ENCODE measurements at regions not wholly inside any gene's neighbourhood (a gene's known extent, or its start where the extent isn't known, plus 50 kb on each side); places are given as distances from the start of the nearest gene placed in this dataset.
"Not testable (repeated sequence)": the region's sequence is repeated elsewhere in the genome, so short reads cannot be mapped to it uniquely, and the experiment has no call there.

- ATAC-seq, result no peak
- intact Hi-C loops (cut with DNase I), result no loop called here
Observed at GRCh38 chr6:9039258-9039657, 603.9 kb upstream of the SLC35B3 start.

DNA sequence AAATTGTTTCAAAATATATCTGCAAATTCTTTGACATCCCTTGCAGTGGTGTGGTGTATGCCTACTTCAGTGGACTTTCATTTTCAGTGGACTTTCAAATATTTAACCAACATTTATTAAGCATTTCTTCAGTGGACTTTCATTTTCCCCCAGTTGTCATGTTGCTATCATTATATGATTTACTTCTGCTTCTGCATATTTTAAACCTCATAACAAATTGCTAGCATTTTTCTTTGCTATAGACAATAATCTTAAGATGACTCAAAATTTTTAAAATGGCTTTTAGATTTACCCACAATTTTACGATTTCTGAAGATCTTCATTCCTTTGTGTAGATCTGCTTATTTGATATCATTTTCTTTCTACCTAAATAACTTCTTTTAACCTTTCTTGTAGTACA is 592.7 kb upstream of the SLC35B3 start:
- intact Hi-C loops (cut with DNase I), result no loop called here
- ATAC-seq (no peak), DNase-seq (ENCODE audit: missing footprints) (no peak)

More at GRCh38 chr6:9039258-9039657, 603.9 kb upstream of the SLC35B3 start:
- DNase-seq (ENCODE audit: missing footprints), result no peak

GRCh38 chr6:9025796-9026394 is 590.5 kb upstream of the SLC35B3 start:
- DNase-seq (ENCODE audit: missing footprints) (no peak), ATAC-seq (no peak)
- intact Hi-C loops (cut with DNase I), result no loop called here

- DNase-seq (ENCODE audit: missing footprints), result no peak
- no peak for ATAC-seq
- intact Hi-C loops (cut with DNase I), result no loop called here
Observed at GRCh38 chr6:9025228-9025627, 589.9 kb upstream of the SLC35B3 start.

DNA sequence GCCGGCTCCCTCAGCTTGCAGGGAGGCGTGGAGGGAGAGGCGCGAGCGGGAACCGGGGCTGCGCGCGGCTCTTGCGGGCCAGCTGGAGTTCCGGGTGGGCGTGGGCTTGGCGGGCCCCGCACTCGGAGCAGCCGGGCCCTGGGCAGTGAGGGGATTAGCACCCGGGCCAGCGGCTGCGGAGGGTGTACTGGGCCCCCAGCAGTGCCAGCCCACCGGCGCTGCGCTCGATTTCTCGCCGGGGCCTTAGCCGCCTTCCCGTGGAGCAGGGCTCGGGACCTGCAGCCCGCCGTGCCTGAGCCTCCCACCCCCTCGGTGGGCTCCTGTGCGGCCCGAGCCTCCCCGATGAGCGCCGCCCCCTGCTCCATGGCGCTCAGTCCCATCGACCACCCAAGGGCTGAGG is 588.9 kb upstream of the SLC35B3 start:
- ATAC-seq; DNase-seq (ENCODE audit: missing footprints); intact Hi-C loops (cut with DNase I): not testable (repeated sequence)

- DNase-seq (ENCODE audit: missing footprints) (no peak), ATAC-seq (no peak)
- intact Hi-C loops (cut with DNase I), result no loop called here
Observed at GRCh38 chr6:9020001-9020400, 584.7 kb upstream of the SLC35B3 start.

GRCh38 chr6:9009931-9010330 is 574.6 kb upstream of the SLC35B3 start:
- ATAC-seq, result no peak
- intact Hi-C loops (cut with DNase I), result no loop called here
- no peak for DNase-seq (ENCODE audit: missing footprints)

- DNase-seq (ENCODE audit: missing footprints) (no peak), ATAC-seq (no peak)
- intact Hi-C loops (cut with DNase I), result no loop called here
Observed at GRCh38 chr6:9007027-9007426, 571.7 kb upstream of the SLC35B3 start.

GRCh38 chr6:9002833-9003232 is 567.5 kb upstream of the SLC35B3 start:
- intact Hi-C loops (cut with DNase I), result no loop called here
- ATAC-seq, result no peak
- DNase-seq (ENCODE audit: missing footprints), result no peak

DNA sequence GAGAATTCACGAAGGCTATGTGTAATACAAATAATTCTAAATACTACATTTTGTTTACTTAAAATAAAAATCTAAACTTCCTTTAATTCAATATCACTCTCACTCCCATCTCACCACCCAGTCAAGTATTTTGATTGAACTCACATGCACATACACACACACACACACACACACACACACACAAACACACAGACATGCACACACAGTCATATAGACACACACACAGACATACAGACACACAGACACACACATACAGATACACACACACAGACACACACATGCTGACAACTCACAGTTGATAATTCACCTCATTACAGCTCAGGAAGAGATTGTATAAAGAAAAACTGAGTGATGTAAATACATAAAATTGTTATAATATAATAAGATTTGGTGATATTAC is 559.8 kb upstream of the SLC35B3 start:
- intact Hi-C loops (cut with DNase I), result no loop called here
- DNase-seq (ENCODE audit: missing footprints) (no peak), ATAC-seq (no peak)

DNA sequence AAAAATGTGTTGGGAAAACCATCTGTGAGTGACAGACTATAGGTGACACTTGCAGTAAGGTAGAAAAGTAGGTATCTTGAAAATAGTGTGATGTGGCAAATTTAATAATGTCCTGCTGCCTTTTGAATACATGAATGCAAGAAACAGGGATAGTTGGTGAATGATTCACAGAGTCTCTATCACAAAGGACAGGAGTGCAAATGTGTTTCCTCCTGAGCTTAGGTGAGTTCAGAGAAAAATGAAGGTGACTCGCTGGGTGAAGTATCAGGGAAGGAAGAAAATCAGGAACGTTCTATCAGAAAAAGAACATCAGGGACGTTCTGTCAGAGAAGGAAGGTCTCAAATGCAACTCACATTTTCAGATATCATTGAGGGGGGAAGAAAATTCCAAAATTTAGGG is 557.8 kb upstream of the SLC35B3 start:
- intact Hi-C loops (cut with DNase I), result no loop called here
- ATAC-seq (no peak), DNase-seq (ENCODE audit: missing footprints) (no peak)

GRCh38 chr6:8991844-8992243 is 556.5 kb upstream of the SLC35B3 start:
- intact Hi-C loops (cut with DNase I), result no loop called here

DNA sequence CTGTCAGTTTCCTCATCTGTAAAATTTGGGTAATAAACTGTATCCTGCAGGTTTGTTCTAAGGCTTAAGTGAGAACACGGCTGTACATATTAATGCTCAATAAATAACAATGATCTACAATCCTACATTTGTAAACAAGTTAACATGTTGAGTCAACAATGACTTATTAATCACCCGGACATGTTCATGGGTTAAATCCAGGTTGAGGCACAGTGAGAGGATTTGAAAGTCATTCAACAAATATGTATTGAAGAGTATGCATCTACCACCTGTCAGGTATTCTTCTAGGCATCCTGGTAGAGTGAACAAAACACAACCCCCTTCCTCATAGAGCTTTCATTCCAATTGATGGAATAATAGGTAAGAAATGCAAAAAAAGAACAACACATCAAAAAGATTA is 554.7 kb upstream of the SLC35B3 start:
- DNase-seq (ENCODE audit: missing footprints) (no peak), ATAC-seq (no peak)
- intact Hi-C loops (cut with DNase I), result no loop called here

More at GRCh38 chr6:8991844-8992243, 556.5 kb upstream of the SLC35B3 start:
- DNase-seq (ENCODE audit: missing footprints), result no peak
- ATAC-seq, result no peak

- intact Hi-C loops (cut with DNase I), result loop anchor here (10.0 kb wide), 2 partner anchors 278 to 1452 kb away; no protein-coding TSS in a partner anchor
- peak; percentile 77 for DNase-seq (ENCODE audit: missing footprints)
- ATAC-seq, result peak; percentile 67
Observed at GRCh38 chr6:8983202-8983688, 547.9 kb upstream of the SLC35B3 start.

GRCh38 chr6:8982668-8983067 is 547.3 kb upstream of the SLC35B3 start:
- ATAC-seq (no peak), DNase-seq (ENCODE audit: missing footprints) (no peak)
- intact Hi-C loops (cut with DNase I), result loop anchor here (10.0 kb wide), 2 partner anchors 278 to 1452 kb away; no protein-coding TSS in a partner anchor

- ATAC-seq, result no peak
- DNase-seq (ENCODE audit: missing footprints), result no peak
- intact Hi-C loops (cut with DNase I), result no loop called here
Observed at GRCh38 chr6:8973395-8973794, 538.0 kb upstream of the SLC35B3 start.

DNA sequence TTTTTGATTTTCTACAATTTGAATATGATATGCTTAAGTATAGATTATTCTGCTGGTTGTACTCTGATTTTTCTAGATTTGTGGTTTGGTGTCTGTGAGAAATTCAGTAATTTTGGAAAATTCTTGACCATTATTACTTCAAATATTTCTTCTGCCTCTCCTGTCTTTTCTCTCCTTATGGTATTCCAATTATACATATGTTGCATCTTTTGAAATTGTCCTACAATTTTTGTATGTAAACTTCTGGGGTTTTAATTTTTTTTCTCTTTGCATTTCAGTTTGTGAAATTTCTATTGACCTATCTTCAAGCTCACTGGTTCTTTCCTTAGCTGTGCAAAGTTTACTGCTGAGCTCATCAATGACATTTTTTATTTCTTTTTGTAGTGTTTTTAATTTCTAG is 534.4 kb upstream of the SLC35B3 start:
- DNase-seq (ENCODE audit: missing footprints), result no peak
- intact Hi-C loops (cut with DNase I), result no loop called here
- no peak for ATAC-seq

DNA sequence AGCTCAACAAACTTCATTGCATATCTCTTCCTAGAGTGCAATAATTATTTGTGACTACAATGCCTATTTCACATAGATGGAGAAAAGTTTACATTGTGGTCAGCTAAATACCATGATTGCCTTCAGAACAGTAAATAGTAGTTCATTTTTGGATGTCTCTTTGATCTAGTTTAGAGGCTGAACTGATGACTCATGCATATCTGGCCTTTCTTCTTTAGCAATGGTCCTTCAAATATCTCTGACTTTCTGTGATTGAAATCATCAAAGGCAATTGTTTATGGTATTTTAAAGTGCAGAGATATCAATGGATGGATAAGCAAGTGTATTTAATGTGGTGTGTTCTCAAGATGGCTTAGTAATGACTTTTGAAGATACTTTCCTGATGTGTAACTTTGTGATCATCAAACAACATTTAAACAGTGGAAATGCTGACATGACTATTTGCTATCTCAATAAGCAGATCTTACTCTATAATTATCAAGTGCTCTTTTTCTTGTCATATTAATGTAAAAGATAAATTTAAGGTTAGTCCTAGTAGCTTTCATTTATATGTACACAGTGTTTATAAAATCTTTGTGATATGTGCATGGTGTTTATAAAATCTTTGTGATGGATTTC is 523.7 kb upstream of the SLC35B3 start:
- no peak for DNase-seq (ENCODE audit: missing footprints)
- no peak for ATAC-seq
- intact Hi-C loops (cut with DNase I), result no loop called here

- no peak for ATAC-seq
- intact Hi-C loops (cut with DNase I), result no loop called here
- DNase-seq (ENCODE audit: missing footprints), result no peak
Observed at GRCh38 chr6:8953310-8953709, 518.0 kb upstream of the SLC35B3 start.

GRCh38 chr6:8948733-8949132 is 513.4 kb upstream of the SLC35B3 start:
- no peak for DNase-seq (ENCODE audit: missing footprints)
- intact Hi-C loops (cut with DNase I), result no loop called here
- no peak for ATAC-seq

GRCh38 chr6:8947900-8948299 is 512.6 kb upstream of the SLC35B3 start:
- no peak for ATAC-seq
- DNase-seq (ENCODE audit: missing footprints), result no peak
- intact Hi-C loops (cut with DNase I), result no loop called here

Data from Right ventricle myocardium inferior (tissue), 1 donor.